Stimulated activated CD4-positive, alpha-beta T cell treated with anti-CD3 and anti-CD28 coated beads, Interleukin-12 subunit alpha, Interleukin-12 subunit beta, amount 100 ng/mL, for 24 hours (primary cell): ENCODE measurements at regions not wholly inside any gene's neighbourhood (a gene's known extent, or its start where the extent isn't known, plus 50 kb on each side); places are given as distances from the start of the nearest gene placed in this dataset.

Source experiments
- DNase-seq, 2 experiments: peaks; one replicate each; pipeline ENCODE4 v3.0.0-alpha.2; 2020; ENCODE audit warnings: low read depth in 2 of 2

- no peak for DNase-seq
These were observed 66.9 kb upstream of the C15orf39 start for GRCh38 chr15:75134748-75135147.

GRCh38 chr15:75136118-75136517, 65.6 kb upstream of the C15orf39 start:
- DNase-seq, result no peak

GRCh38 chr15:75136758-75137157, 64.9 kb upstream of the C15orf39 start:
- no peak for DNase-seq

GRCh38 chr15:75138016-75138999, 63.4 kb upstream of the C15orf39 start:
- DNase-seq, result no peak

GRCh38 chr15:75140080-75140879, 61.4 kb upstream of the C15orf39 start:
- no peak for DNase-seq

- no peak for DNase-seq
These were observed 59.2 kb upstream of the C15orf39 start for GRCh38 chr15:75142499-75142898.

- no peak for DNase-seq
These were observed 57.8 kb upstream of the C15orf39 start for GRCh38 chr15:75143738-75144334.

GRCh38 chr15:75145027-75145841, 56.4 kb upstream of the C15orf39 start:
- no peak for DNase-seq

- no peak for DNase-seq
These were observed 53.4 kb upstream of the C15orf39 start for GRCh38 chr15:75148280-75148679.

- no peak for DNase-seq
These were observed 51.6 kb upstream of the C15orf39 start for GRCh38 chr15:75149867-75150709.

- DNase-seq, result no peak
These were observed 50.2 kb upstream of the C15orf39 start for GRCh38 chr15:75151214-75152128.
